GM13976 (cell line): ENCODE measurements at regions not wholly inside any gene's neighbourhood (a gene's known extent, or its start where the extent isn't known, plus 50 kb on each side); places are given as distances from the start of the nearest gene placed in this dataset.

Source experiments
- DNase-seq: peaks from one replicate; pipeline ENCODE4 v3.0.0; 2012; ENCODE audit warnings: low spot score
- CTCF ChIP-seq: IDR thresholded peaks from 2 replicates; pipeline ENCODE4 v1.5.1; 2012; ENCODE audit warnings: borderline replicate concordance, mild to moderate bottlenecking; ENCODE audit not compliant: insufficient read depth; ENCODE audit errors: extremely low read depth, missing control alignments, control extremely low read depth
- in situ Hi-C: fragments of 300-500 bp; cut with MboI; formaldehyde crosslinking; loops from one replicate; pipeline ENCODE4 v1.12.0; 2022; ENCODE audit warnings: low sequenced_read_pairs, mixed read lengths, inconsistent platforms; ENCODE audit not compliant: unreplicated experiment

GRCh38 chr17:13266606-13267005 lies 248.8 kb upstream of the ELAC2 start:
- in situ Hi-C loops = no loop called here
- TF ChIP-seq CTCF = no peak
- no peak for DNase-seq

- DNase-seq = no peak
- TF ChIP-seq CTCF = no peak
- in situ Hi-C loops = no loop called here
Observed at GRCh38 chr17:13265311-13265710, 247.5 kb upstream of the ELAC2 start.

- in situ Hi-C loops = no loop called here
- no peak for DNase-seq
- TF ChIP-seq CTCF = no peak
Observed at GRCh38 chr17:13263746-13264145, 245.9 kb upstream of the ELAC2 start.

- TF ChIP-seq CTCF = no peak
- in situ Hi-C loops = no loop called here
- DNase-seq = no peak
Observed at GRCh38 chr17:13256545-13256944, 238.7 kb upstream of the ELAC2 start.

GRCh38 chr17:13253733-13254410 lies 236.0 kb upstream of the ELAC2 start:
- DNase-seq = no peak
- TF ChIP-seq CTCF = no peak
- in situ Hi-C loops = no loop called here

- DNase-seq = no peak
- in situ Hi-C loops = no loop called here
- TF ChIP-seq CTCF = no peak
Observed at GRCh38 chr17:13244513-13244912, 226.7 kb upstream of the ELAC2 start.
